ENCODE measurements at regions not wholly inside any gene's neighbourhood (a gene's known extent, or its start where the extent isn't known, plus 50 kb on each side); places are given as distances from the start of the nearest gene placed in this dataset.

GRCh38 chr3:72384602-72385001 is 463.6 kb downstream of the SHQ1 start:
- TF ChIP-seq EZH2 (optimal IDR thresholded peaks at IDR 0.05; ENCODE audit: low read depth, low read length) = no peak
- TF ChIP-seq, protein P1, sequence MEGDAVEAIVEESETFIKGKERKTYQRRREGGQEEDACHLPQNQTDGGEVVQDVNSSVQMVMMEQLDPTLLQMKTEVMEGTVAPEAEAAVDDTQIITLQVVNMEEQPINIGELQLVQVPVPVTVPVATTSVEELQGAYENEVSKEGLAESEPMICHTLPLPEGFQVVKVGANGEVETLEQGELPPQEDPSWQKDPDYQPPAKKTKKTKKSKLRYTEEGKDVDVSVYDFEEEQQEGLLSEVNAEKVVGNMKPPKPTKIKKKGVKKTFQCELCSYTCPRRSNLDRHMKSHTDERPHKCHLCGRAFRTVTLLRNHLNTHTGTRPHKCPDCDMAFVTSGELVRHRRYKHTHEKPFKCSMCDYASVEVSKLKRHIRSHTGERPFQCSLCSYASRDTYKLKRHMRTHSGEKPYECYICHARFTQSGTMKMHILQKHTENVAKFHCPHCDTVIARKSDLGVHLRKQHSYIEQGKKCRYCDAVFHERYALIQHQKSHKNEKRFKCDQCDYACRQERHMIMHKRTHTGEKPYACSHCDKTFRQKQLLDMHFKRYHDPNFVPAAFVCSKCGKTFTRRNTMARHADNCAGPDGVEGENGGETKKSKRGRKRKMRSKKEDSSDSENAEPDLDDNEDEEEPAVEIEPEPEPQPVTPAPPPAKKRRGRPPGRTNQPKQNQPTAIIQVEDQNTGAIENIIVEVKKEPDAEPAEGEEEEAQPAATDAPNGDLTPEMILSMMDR (IDR thresholded peaks at IDR 0.05; ENCODE audit: low read length) = no peak
- no peak for TF ChIP-seq EZH2phosphoT487 (IDR thresholded peaks at IDR 0.05; ENCODE audit: low read length)
